T-helper 2 cell (primary cell): ENCODE measurements at regions not wholly inside any gene's neighbourhood (a gene's known extent, or its start where the extent isn't known, plus 50 kb on each side); places are given as distances from the start of the nearest gene placed in this dataset.

ENCODE experiments used
- DNase-seq, 5 experiments: peaks; one replicate each; pipeline versions ENCODE4 v3.0.0 to v3.0.0-alpha.2; 2012 to 2022

DNA sequence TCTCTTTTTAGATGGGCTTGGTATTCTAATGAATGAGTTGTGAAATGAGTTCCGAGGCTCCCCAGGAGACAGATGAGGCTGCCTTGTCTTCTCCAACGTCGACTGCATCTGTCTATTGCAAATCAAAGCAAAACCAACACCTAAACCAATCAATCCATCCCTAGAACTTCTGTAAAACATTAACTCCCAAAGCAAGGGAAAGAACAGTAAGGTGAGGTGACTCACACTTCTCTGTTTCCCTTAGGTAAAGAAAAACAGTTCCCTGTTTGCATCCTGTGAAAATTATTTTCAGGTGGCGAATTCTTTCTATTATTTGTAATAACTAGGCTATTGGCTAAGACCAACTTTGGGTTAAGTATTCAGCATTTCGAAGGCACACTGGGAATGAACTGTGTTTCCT lies 249.4 kb downstream of the EPHA4 start:
- DNase-seq, result no peak

DNA sequence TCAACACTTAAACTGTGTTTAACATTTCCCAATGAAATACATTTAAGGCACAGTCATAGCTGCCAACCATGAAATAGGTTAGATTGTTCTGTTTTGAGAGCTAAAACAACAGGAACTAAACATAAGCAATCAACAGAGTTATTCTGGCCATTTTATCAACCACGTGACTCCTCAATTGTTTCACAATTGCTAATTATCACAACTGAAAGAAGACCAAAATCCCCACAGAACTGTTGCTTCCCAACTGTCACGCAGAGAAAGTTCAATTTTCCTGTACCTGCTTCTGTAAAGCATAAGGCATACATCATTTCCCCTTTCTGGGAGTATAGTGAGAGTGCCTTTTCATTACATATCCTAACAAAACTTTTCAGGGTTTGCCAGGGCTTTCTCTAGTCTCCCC lies 248.6 kb downstream of the EPHA4 start:
- no peak for DNase-seq

DNA sequence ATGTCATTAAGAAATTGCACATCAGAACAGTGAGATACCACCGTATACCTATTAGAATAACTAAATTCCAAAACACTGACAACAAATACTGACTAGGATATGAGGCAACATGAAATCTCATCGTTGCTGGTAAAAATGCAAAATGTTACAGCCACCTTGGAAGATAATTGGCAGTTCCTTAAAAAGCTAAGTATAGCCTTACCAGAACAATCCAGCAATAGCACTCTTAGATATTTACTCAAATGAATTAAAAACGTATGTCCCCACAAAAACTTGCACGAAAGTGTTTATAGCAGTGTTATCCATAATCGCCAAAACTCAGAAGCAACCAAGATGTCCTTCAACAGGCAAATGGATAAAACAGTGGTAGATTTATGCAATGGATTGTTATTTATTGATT lies 241.7 kb downstream of the EPHA4 start:
- DNase-seq, result no peak

DNA sequence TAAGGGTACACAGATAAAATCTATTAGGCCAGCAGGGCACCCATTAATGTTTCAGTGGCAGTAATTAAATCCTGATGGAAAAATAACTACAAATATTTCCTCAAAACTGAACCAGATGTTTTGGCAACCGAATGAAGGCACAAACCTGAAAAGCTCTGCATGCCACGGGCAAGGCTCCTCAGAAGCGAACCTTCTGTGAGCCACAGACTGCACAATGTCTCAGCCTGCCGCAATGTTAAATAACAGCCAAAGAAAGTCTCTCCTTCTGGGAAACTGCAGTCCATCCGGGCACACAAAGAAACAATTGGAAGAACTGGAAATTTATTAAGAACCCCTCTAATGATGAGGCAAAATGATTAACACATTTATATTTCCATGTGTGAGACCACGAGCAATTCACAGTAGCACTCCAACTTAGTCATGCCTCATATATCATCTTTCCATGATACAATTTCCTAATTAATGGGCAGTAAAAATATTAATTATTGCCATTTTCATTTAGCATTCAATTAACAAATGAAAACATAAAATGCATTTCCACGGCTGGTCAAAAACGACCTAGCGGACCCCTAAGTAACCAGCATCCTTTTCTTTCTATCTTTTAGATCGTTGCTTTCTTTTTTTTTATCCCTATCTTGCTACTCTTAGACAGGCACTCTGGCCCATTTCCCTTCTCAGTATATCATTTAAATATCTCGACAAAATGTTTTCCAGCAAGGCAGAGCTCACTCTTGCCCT lies 237.5 kb downstream of the EPHA4 start:
- DNase-seq, result no peak

DNA sequence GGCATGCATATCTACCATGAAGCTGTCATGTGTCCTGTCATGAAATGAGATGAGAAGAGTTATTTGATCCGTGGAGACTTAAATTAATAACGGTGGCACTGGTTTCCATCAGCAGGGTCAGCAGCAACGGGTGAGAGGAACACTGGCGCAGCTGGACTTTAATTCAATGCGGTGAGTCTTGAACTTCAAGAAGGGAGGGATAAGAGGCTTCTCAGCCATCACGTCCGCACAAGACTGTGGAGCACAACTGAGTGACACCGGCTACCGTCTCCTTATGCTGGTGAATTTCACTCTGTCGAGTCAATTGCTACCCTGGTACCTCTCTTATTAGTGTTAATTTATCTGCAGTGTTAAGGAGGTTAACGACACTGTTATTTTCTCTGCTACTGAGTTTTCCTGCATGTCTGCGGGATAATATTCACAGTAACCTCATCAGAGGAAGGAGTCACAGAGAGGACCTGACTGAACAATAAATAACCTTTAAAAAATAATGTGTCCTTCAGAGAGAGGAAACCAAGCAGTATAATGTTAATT lies 236.8 kb downstream of the EPHA4 start:
- DNase-seq, result no peak

DNA sequence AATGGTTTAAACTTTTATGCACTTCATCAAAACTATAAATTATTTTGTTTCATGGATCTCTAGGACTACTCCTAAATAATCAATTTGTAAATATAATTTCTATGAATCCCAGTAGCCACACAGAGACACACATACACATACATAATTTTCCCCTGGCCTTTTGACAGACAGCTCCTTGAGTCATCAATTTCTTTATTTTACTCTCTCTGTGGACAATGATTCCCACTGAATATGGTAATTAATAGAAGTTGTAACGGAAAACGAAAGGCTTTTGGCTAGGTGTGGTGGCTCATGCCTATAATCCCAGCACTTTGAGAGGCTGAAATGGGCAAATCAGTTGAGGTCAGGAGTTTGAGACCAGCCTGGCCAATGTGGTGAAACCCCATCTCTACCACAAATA lies 235.1 kb downstream of the EPHA4 start:
- no peak for DNase-seq

DNA sequence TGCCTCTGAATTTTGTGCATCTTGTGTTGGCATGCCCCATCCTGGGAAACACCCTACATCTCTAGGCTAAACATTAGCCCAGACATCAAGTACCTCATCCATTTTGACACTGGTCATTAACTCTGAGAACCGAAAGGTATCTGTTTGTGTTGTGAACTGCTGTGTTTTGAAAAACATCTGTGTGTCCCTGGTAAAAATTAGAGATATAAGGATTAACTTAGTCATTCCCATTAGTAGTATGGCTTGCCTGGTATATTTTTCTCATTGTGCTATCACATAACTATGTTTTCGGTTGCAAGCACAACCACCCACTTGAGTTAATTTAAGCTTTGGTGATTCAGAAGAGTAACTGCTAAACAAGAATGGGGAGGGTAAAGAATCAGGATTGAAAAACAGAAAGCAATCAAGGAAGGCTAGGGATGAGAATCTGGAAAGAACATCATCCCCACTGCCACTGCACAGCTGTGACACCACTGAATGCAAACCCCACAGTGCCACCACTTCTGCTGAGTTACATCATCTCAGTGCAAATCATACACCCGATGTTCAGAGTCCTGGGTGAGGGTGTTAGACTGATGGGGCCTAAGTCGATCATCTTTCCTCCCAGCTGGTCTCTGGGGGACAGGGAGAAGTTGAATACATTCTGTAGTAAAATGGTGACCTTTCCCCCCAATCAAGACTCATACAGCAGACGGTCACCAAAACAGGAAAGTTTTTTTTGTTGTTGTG lies 234.0 kb downstream of the EPHA4 start:
- DNase-seq, result no peak

DNA sequence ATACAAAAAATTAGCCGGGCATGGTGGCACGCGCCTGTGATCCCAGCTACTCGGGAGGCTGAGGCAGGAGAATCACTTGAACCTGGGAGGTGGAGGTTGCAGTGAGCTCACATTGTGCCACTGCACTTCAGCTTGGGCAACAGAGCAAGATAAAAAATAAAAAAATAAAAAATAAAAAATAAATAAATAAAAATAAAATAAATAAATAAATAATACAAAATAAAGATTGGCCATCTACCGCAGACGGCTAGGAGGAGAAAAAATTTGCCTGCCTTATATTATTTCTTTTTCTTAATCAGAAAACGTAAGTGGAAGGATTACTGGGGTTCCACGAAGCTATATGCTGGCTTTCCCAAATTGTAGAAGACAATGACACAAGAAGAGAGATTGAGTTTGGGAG lies 229.7 kb downstream of the EPHA4 start:
- no peak for DNase-seq

DNA sequence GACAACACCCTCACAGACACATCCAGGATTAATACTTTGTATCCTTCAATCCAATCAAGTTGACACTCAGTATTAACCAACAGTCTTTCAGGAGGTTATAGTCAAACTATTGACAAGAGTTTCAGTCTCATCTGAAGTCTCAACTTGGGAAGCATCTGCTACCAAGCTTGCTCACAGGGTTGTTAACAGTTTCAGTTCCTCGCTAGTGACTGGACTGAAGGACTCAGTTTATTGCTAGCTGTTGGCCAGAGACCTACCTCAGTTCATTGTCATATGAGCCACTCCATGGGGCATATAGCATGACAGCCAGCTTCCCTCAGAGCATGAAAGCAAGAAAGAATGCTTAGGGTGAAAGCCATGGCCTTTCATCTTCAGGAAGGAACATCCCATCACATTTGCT lies 228.6 kb downstream of the EPHA4 start:
- DNase-seq, result no peak

DNA sequence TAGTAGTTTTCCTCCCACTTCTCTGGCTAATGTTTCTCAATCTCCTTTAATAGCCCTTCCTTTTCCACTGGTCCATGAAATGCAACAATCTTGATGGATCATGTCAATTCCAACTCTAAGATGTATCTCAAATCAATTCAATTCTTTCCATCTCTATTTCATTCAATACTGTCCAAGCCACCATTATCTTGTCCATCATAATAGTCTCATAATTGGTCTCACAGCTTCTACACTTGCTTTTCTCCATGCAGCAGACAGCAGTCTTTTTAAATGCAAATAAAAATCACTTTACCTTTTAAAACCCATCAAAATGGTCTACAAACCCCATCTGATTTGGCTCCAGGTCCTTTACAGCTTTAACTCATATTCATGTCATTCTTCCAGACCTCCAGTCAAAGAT lies 226.6 kb downstream of the EPHA4 start:
- DNase-seq, result no peak

DNA sequence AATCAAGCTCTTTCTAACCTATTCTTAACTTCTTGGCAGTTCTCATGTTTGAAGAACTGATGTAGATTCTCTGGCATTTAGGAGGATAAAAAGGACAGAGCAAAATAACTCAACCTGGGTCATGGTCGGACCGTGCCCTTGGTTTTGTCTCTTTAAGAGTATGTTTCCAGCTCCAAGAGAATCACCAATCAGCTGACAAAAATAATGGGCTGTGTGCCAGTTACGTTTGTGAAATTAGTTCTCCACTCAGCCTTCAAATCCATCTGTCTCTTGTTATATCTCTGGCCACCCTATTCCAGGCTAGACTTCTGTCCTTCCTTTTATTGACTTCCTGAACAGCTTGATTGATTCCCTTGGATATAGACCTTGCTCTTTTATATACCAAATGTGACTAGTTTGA lies 225.7 kb downstream of the EPHA4 start:
- DNase-seq, result no peak

DNA sequence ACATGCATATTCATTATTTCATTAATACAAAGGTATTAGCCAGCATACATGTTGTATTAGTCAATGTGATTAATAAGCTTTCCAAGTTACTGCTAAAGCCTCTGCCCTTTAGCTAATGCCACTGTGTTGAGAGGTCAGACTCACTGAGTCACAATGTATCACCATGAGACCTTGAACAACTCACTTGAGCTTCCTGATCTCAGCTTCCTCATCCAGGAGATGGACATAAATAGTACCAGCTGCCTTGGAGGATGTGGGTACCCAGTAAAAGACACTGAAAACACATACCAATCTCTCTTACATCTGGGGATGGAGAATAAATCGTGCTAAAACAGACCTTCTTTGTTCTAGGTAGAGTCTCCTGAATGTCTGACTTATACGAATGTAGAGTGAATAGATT lies 224.6 kb downstream of the EPHA4 start:
- DNase-seq, result no peak

DNA sequence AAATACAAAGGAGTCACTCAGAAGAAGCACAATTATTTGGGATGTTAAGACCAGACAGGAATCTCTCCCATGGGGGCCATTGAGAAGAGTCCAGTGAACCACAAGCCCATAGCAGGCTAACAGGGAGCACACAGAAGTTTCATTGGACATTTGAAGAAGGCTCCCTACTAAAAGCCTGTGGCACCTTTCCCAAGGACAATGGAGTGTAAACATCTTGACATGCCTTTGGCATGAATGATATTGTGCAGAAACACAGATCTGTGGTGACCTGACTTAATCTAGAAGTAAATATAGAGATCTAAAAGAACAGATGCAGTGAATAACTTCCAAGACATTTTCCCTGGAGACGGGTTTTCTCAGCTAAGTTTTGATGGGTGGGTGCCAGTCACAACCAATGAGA lies 221.5 kb downstream of the EPHA4 start:
- DNase-seq, result no peak

DNA sequence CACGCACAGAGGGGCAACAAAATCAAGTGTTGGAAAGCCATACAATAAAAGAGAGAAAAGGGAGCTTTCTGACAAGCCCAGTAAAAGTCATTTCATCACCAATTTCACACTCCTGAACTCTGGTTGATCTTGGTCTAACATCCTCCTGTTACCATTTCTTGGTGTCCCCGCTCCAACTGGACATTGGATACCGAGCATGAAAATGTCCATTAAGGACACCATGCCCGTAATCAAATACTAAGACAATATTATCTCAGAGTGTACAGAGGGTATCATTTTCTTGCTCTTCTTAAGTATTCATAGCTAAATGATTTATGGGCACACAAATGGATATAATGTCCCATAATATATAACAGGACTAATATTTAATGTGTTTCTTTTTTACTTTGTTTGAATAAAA lies 218.9 kb downstream of the EPHA4 start:
- no peak for DNase-seq

DNA sequence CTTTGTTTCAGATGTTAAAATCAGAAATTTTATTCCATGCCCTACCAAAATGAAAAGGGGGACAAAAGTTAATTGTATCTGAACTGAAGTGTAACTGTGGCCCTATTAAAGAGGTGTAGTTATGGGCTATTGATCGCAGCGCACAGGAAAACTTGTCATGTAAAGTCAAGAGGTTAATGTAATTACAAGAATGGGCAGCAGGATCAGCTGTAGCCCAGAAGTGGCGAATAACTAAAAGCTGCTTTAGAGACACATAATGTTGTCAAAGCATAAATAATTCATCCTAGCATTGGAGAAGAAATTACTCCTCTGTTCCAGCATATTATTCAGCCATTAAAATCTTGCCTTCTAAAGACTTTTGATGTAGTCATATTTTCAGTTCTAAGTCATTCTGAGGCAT lies 211.8 kb downstream of the EPHA4 start:
- no peak for DNase-seq

DNA sequence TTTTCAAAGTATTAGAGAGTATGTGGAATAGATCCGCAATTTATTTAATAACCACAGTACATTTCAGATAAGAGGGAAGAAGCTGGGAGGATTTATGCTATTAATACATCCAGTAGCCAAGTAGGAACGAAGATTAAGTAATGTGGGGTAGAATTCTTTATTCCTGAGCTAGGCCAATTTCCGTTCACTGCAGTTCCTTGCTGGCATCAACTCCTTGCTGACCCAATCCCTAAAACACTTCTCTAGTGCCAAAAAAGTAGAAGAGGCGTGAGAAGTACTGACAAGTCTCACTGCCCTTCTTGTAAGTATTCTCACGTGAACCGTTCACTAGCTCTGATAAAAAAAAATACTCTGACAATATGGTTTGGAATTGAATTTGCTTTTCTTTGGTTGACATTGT lies 211.4 kb downstream of the EPHA4 start:
- no peak for DNase-seq

DNA sequence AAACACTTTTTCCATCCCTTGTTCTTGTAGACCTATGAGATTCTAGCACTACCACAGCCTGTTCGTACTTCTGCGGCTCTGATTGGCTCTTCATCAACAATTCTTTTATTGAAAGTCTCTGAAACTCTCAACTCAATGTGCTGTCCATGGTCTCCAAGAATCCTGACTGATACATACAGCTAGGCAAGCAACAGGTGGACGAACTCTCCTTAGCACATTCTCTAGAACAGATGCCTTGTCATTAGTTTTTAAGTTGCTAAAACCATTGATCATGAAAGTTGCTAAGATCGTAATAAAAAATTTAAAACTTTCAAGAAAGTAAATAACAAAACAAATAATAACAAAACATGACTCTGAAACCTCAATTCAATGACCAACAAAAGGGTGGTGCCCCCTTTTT lies 210.5 kb downstream of the EPHA4 start:
- no peak for DNase-seq

DNA sequence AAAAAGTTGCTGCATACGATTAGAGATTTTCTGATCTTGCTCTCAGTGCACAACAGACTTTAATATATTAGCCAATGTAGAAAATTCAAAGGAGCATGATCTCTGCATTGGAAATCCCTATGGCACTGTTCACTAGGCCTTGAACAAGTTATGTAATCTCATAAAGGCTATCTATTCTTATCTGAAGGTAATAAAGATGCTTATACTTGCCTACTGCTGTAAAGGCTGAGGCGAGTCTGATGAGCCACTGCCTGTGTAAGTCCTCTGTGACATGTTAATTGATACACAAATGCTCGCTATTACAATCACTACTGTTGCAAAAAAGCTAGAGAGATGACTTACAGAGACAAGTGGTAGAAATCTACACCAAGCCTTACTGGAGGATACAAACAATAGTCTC lies 207.4 kb downstream of the EPHA4 start:
- no peak for DNase-seq
